ENCODE measurements at regions not wholly inside any gene's neighbourhood (a gene's known extent, or its start where the extent isn't known, plus 50 kb on each side); places are given as distances from the start of the nearest gene placed in this dataset.

GRCh38 chr21:19031953-19032352 is 628.4 kb upstream of the TMPRSS15 start:
- H3K4me3 ChIP-seq (ENCODE audit: low read depth, low read length): no peak overlapping the region
- no peak for DNase-seq (ENCODE audit: low read depth)
- no peak for TF ChIP-seq POLR2A (IDR thresholded peaks at IDR 0.05; ENCODE audit: extremely low read depth, insufficient read length)
- TF ChIP-seq, protein P1, sequence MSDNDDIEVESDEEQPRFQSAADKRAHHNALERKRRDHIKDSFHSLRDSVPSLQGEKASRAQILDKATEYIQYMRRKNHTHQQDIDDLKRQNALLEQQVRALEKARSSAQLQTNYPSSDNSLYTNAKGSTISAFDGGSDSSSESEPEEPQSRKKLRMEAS (IDR thresholded peaks at IDR 0.05; ENCODE audit: low read depth, low read length): no peak
- no peak for TF ChIP-seq CTCF (IDR thresholded peaks at IDR 0.05; ENCODE audit: low read depth, low read length)
- TF ChIP-seq MYC (IDR thresholded peaks at IDR 0.05; ENCODE audit: low read depth, low read length): no peak

GRCh38 chr21:19034041-19034440 is 630.5 kb upstream of the TMPRSS15 start:
- TF ChIP-seq, protein P1 (IDR thresholded peaks at IDR 0.05; ENCODE audit: low read depth, low read length): no peak
- TF ChIP-seq MYC (IDR thresholded peaks at IDR 0.05; ENCODE audit: low read depth, low read length) (no peak), CTCF (IDR thresholded peaks at IDR 0.05; ENCODE audit: low read depth, low read length) (no peak), POLR2A (IDR thresholded peaks at IDR 0.05; ENCODE audit: extremely low read depth, insufficient read length) (no peak)
- DNase-seq (ENCODE audit: low read depth): no peak
- no peak overlapping the region for H3K4me3 ChIP-seq (ENCODE audit: low read depth, low read length)

DNA sequence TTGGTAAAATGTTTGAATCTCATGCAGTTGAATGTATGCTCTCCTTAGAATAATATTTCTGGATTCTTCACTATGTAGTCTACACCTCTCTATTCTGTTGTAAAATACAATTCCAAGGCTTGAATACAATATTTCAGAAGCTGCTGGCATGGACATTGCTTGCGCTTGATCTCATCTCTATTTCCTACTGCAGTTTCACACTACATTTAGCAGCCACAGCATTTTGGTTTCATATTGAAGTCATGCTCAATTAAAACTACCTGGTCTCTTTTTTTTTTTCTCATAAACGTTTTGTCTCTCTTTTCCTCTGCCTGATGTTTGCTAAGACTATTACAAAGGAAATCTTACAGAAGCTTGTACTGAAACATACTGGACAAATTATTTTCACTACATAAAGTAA is 631.0 kb upstream of the TMPRSS15 start:
- DNase-seq (ENCODE audit: low read depth): no peak
- no peak overlapping the region for H3K4me3 ChIP-seq (ENCODE audit: low read depth, low read length)
- TF ChIP-seq CTCF (IDR thresholded peaks at IDR 0.05; ENCODE audit: low read depth, low read length): no peak
- TF ChIP-seq MYC (IDR thresholded peaks at IDR 0.05; ENCODE audit: low read depth, low read length): no peak
- TF ChIP-seq, protein P1 (IDR thresholded peaks at IDR 0.05; ENCODE audit: low read depth, low read length): no peak
- no peak for TF ChIP-seq POLR2A (IDR thresholded peaks at IDR 0.05; ENCODE audit: extremely low read depth, insufficient read length)

- no peak overlapping the region for H3K4me3 ChIP-seq (ENCODE audit: low read depth, low read length)
- TF ChIP-seq POLR2A (IDR thresholded peaks at IDR 0.05; ENCODE audit: extremely low read depth, insufficient read length) (no peak), CTCF (IDR thresholded peaks at IDR 0.05; ENCODE audit: low read depth, low read length) (no peak), MYC (IDR thresholded peaks at IDR 0.05; ENCODE audit: low read depth, low read length) (no peak)
- TF ChIP-seq, protein P1 (IDR thresholded peaks at IDR 0.05; ENCODE audit: low read depth, low read length): no peak
- DNase-seq (ENCODE audit: low read depth): no peak
Measured at GRCh38 chr21:19045876-19046275, 642.3 kb upstream of the TMPRSS15 start.

DNA sequence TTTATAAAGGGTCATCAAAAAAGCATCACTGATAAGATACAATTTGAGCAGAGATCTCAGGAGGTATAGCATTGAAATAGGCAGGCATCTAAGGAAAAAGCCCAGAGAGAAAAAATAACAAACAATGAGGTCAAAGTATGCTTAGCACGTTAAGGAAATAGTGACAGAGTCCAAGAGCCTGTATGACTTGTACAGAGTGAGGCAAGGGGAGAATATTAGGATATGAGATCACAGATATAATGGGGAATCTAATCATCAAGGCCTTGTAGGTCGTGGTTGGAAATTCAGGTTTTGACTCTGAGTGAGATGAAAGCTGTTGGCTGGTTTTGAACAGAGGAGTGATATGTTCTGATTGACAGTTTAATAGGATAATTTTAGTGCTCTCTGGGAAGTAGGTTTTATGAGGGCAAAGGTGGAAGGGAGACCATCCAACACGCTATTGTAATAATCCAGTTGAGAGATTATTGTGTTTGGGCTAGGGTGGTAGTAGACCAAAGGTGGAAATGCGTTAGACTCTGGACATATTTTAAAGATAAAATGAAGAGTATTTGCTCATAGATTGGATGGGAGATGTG is 644.6 kb upstream of the TMPRSS15 start:
- H3K4me3 ChIP-seq (ENCODE audit: low read depth, low read length): no peak overlapping the region
- no peak for TF ChIP-seq MYC (IDR thresholded peaks at IDR 0.05; ENCODE audit: low read depth, low read length)
- TF ChIP-seq CTCF (IDR thresholded peaks at IDR 0.05; ENCODE audit: low read depth, low read length): no peak
- TF ChIP-seq, protein P1 (IDR thresholded peaks at IDR 0.05; ENCODE audit: low read depth, low read length): no peak
- no peak for TF ChIP-seq POLR2A (IDR thresholded peaks at IDR 0.05; ENCODE audit: extremely low read depth, insufficient read length)
- no peak for DNase-seq (ENCODE audit: low read depth)
